ENCODE measurements at regions not wholly inside any gene's neighbourhood (a gene's known extent, or its start where the extent isn't known, plus 50 kb on each side); places are given as distances from the start of the nearest gene placed in this dataset.

DNA sequence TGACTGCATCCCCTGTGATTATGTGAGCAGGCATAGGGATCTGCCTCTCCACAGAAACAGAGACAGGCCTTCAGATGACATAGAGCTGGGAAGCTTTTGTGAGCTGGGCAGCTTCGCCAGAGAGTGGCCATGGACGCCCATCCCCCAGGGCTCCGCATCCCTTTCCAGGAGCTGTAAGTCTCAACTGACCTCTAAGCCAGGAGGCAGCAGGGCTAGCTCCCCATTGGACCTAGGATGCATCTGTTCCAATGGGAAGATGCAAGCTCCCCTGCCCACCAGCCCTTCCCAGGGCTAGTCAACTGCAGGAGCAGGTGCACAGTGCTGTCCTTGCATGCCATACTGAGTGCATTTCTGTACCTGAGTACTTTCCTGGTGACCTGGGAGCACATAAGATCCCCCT is 663.6 kb downstream of the RNF144B start:
- RAD21 ChIA-PET (ENCODE audit: low non-redundant PET in 1 of 2, low total read pairs in 2 of 2, uncharacterized antibody in 2 of 2, unreplicated experiment in 2 of 2): no interaction called here
- Histone ChIP-seq H4K20me1 (ENCODE audit: insufficient read depth) (no peaks in the 10 kb centered on the region), H3K79me2 (ENCODE audit: insufficient read depth, low read length) (no peaks in the 10 kb centered on the region), H2AFZ (ENCODE audit: low read depth, low read length, poor library complexity, severe bottlenecking) (no peak overlapping the region), H3K4me3 (replicated peaks in 1 of 2; ENCODE audit: low read depth in 1 of 2, low read length in 2 of 2) (no peak overlapping the region), H3K27ac (ENCODE audit: low read depth, low read length) (no peak overlapping the region), H3K4me1 (ENCODE audit: control insufficient read depth in 1 of 2, insufficient read depth in 2 of 2, low read length in 2 of 2) (peaks cover 0 to 8% of the 10 kb centered on the region in 2 experiments; a peak in 3 of 4 replicates), H3K9me2 (ENCODE audit: insufficient read depth) (no peaks in the 10 kb centered on the region), H3K4me2 (ENCODE audit: low read length) (no peak overlapping the region), H3K27me3 (ENCODE audit: insufficient read depth, low read length) (no peaks in the 10 kb centered on the region), H3K36me3 (ENCODE audit: control insufficient read depth in 1 of 2, insufficient read depth in 2 of 2, low read length in 2 of 2) (no peaks in the 10 kb centered on the region), H3K9ac (ENCODE audit: low read length) (no peak overlapping the region), H3K9me3 (ENCODE audit: control insufficient read depth in 1 of 2, insufficient read depth in 1 of 2, low read depth in 1 of 2, low read length in 2 of 2) (no peaks in the 10 kb centered on the region)
- TF ChIP-seq EZH2phosphoT487 (IDR thresholded peaks at IDR 0.05; ENCODE audit: borderline replicate concordance) (no peak), CEBPB (IDR thresholded peaks at IDR 0.05; ENCODE audit: low read depth) (no peak), JUND (IDR thresholded peaks at IDR 0.05) (no peak), ZNF274 (IDR thresholded peaks at IDR 0.05; ENCODE audit: low read depth, low read length) (no peak), YY1 (IDR thresholded peaks at IDR 0.05; ENCODE audit: extremely low read depth, insufficient replicate concordance, low read depth, low read length) (no peak), SP1 (IDR thresholded peaks at IDR 0.05; ENCODE audit: low read depth) (no peak), EGR1 (IDR thresholded peaks at IDR 0.05; ENCODE audit: low read depth) (no peak), RAD21 (IDR thresholded peaks at IDR 0.05; ENCODE audit: low read depth) (no peak), ELF1 (IDR thresholded peaks at IDR 0.05; ENCODE audit: borderline replicate concordance, low read depth) (no peak), TCF7L2 (IDR thresholded peaks at IDR 0.05; ENCODE audit: borderline replicate concordance, extremely low read depth, insufficient read depth, insufficient read length) (no peak), SRF (IDR thresholded peaks at IDR 0.05; ENCODE audit: low read depth) (no peak), SIN3A (IDR thresholded peaks at IDR 0.05; ENCODE audit: low read depth) (no peak), ZFX (IDR thresholded peaks at IDR 0.05) (no peak), EZH2 (IDR thresholded peaks at IDR 0.05) (no peak), POLR2A (IDR thresholded peaks at IDR 0.05; ENCODE audit: borderline replicate concordance, extremely low read depth, insufficient read depth, insufficient read length) (no peak), CBX3 (IDR thresholded peaks at IDR 0.05; ENCODE audit: low read depth) (no peak)
- TF ChIP-seq, protein P1, sequence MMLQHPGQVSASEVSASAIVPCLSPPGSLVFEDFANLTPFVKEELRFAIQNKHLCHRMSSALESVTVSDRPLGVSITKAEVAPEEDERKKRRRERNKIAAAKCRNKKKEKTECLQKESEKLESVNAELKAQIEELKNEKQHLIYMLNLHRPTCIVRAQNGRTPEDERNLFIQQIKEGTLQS (IDR thresholded peaks at IDR 0.05): no peak
- TF ChIP-seq, protein P2, sequence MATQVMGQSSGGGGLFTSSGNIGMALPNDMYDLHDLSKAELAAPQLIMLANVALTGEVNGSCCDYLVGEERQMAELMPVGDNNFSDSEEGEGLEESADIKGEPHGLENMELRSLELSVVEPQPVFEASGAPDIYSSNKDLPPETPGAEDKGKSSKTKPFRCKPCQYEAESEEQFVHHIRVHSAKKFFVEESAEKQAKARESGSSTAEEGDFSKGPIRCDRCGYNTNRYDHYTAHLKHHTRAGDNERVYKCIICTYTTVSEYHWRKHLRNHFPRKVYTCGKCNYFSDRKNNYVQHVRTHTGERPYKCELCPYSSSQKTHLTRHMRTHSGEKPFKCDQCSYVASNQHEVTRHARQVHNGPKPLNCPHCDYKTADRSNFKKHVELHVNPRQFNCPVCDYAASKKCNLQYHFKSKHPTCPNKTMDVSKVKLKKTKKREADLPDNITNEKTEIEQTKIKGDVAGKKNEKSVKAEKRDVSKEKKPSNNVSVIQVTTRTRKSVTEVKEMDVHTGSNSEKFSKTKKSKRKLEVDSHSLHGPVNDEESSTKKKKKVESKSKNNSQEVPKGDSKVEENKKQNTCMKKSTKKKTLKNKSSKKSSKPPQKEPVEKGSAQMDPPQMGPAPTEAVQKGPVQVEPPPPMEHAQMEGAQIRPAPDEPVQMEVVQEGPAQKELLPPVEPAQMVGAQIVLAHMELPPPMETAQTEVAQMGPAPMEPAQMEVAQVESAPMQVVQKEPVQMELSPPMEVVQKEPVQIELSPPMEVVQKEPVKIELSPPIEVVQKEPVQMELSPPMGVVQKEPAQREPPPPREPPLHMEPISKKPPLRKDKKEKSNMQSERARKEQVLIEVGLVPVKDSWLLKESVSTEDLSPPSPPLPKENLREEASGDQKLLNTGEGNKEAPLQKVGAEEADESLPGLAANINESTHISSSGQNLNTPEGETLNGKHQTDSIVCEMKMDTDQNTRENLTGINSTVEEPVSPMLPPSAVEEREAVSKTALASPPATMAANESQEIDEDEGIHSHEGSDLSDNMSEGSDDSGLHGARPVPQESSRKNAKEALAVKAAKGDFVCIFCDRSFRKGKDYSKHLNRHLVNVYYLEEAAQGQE (IDR thresholded peaks at IDR 0.05; ENCODE audit: low read depth): no peak
- TF ChIP-seq, protein P3, sequence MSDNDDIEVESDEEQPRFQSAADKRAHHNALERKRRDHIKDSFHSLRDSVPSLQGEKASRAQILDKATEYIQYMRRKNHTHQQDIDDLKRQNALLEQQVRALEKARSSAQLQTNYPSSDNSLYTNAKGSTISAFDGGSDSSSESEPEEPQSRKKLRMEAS (IDR thresholded peaks at IDR 0.05): no peak
- TF ChIP-seq, protein P4, sequence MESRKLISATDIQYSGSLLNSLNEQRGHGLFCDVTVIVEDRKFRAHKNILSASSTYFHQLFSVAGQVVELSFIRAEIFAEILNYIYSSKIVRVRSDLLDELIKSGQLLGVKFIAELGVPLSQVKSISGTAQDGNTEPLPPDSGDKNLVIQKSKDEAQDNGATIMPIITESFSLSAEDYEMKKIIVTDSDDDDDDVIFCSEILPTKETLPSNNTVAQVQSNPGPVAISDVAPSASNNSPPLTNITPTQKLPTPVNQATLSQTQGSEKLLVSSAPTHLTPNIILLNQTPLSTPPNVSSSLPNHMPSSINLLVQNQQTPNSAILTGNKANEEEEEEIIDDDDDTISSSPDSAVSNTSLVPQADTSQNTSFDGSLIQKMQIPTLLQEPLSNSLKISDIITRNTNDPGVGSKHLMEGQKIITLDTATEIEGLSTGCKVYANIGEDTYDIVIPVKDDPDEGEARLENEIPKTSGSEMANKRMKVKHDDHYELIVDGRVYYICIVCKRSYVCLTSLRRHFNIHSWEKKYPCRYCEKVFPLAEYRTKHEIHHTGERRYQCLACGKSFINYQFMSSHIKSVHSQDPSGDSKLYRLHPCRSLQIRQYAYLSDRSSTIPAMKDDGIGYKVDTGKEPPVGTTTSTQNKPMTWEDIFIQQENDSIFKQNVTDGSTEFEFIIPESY (IDR thresholded peaks at IDR 0.05; ENCODE audit: extremely low read depth, insufficient replicate concordance, low read length): no peak
- POLR2A ChIA-PET: no interaction called here
- DNase-seq (ENCODE audit: low read depth, low spot score) (no peak), ATAC-seq (no peak)
- intact Hi-C loops (cut with micrococcal nuclease): no loop called here
- no TSS peak for BruUV-seq (replicated peaks)
- CTCF ChIA-PET: no interaction called here
